ENCODE measurements at regions not wholly inside any gene's neighbourhood (a gene's known extent, or its start where the extent isn't known, plus 50 kb on each side); places are given as distances from the start of the nearest gene placed in this dataset.
"Not testable (repeated sequence)": the region's sequence is repeated elsewhere in the genome, so short reads cannot be mapped to it uniquely, and the experiment has no call there.

- DNase-seq: no peak
Measured at GRCh38 chr1:191687721-191688120, 470.5 kb upstream of the RGS18 start.

- DNase-seq: no peak
Measured at GRCh38 chr1:191690931-191691330, 467.3 kb upstream of the RGS18 start.

GRCh38 chr1:191693797-191694196 is 464.5 kb upstream of the RGS18 start:
- DNase-seq: no peak

- DNase-seq: no peak
Measured at GRCh38 chr1:191695865-191696264, 462.4 kb upstream of the RGS18 start.

- DNase-seq: no peak
Measured at GRCh38 chr1:191696354-191696753, 461.9 kb upstream of the RGS18 start.

GRCh38 chr1:191697556-191697955 is 460.7 kb upstream of the RGS18 start:
- DNase-seq: no peak

- no peak for DNase-seq
Measured at GRCh38 chr1:191698246-191698645, 460.0 kb upstream of the RGS18 start.

GRCh38 chr1:191699343-191699742 is 458.9 kb upstream of the RGS18 start:
- DNase-seq: no peak

- DNase-seq: no peak
Measured at GRCh38 chr1:191700922-191701321, 457.3 kb upstream of the RGS18 start.

GRCh38 chr1:191702124-191702523 is 456.1 kb upstream of the RGS18 start:
- DNase-seq: no peak

- no peak for DNase-seq
Measured at GRCh38 chr1:191707288-191707687, 451.0 kb upstream of the RGS18 start.

GRCh38 chr1:191709215-191709614 is 449.0 kb upstream of the RGS18 start:
- DNase-seq: no peak

GRCh38 chr1:191711961-191712360 is 446.3 kb upstream of the RGS18 start:
- no peak for DNase-seq

- DNase-seq: no peak
Measured at GRCh38 chr1:191714845-191715244, 443.4 kb upstream of the RGS18 start.

- DNase-seq: no peak
Measured at GRCh38 chr1:191729742-191730141, 428.5 kb upstream of the RGS18 start.

- not testable (repeated sequence) for DNase-seq
Measured at GRCh38 chr1:191731608-191732302, 426.5 kb upstream of the RGS18 start.

- DNase-seq: no peak
Measured at GRCh38 chr1:191734321-191734720, 423.9 kb upstream of the RGS18 start.

GRCh38 chr1:191739544-191739943 is 418.7 kb upstream of the RGS18 start:
- no peak for DNase-seq

GRCh38 chr1:191752342-191752741 is 405.9 kb upstream of the RGS18 start:
- no peak for DNase-seq

- DNase-seq: no peak
Measured at GRCh38 chr1:191760016-191760415, 398.2 kb upstream of the RGS18 start.

GRCh38 chr1:191788551-191788950 is 369.7 kb upstream of the RGS18 start:
- DNase-seq: no peak

- no peak for DNase-seq
Measured at GRCh38 chr1:191798178-191798577, 360.1 kb upstream of the RGS18 start.

- peak; percentile 8 for DNase-seq
Measured at GRCh38 chr1:191804311-191804710, 354.0 kb upstream of the RGS18 start.

GRCh38 chr1:191813593-191813992 is 344.7 kb upstream of the RGS18 start:
- not testable (repeated sequence) for DNase-seq

GRCh38 chr1:191818198-191818597 is 340.1 kb upstream of the RGS18 start:
- DNase-seq: no peak

Data from NCI-H2227 treated with DMSO at 0.1 percent for 48 hours (cell line).